Loucy (cell line): ENCODE measurements at regions not wholly inside any gene's neighbourhood (a gene's known extent, or its start where the extent isn't known, plus 50 kb on each side); places are given as distances from the start of the nearest gene placed in this dataset.

Experiments used
- H2AFZ ChIP-seq: fragments of 200-600 bp; sonication (generic); 2 replicates; pipeline ENCODE4 v1.6.0; 2016; ENCODE audit warnings: antibody characterized with exemption, mild to moderate bottlenecking, low read length, moderate library complexity
- H3F3A ChIP-seq: fragments of 200-600 bp; 2 replicates; pipeline ENCODE4 v1.6.0; 2016; ENCODE audit warnings: antibody characterized with exemption, low read depth, mild to moderate bottlenecking
- H3K27me3 ChIP-seq: fragments of 200-600 bp; sonication (generic); 2 replicates; pipeline ENCODE4 v1.6.1; 2014; ENCODE audit warnings: low read length, mild to moderate bottlenecking; ENCODE audit not compliant: insufficient read depth, poor library complexity, severe bottlenecking
- H3K36me3 ChIP-seq: fragments of 200-600 bp; sonication (generic); 2 replicates; pipeline ENCODE4 v1.6.1; 2016; ENCODE audit warnings: low read length; ENCODE audit not compliant: insufficient read depth
- H3K4me1 ChIP-seq: fragments of 200-600 bp; sonication (generic); 2 replicates; pipeline ENCODE4 v1.5.1; 2014; ENCODE audit warnings: low read length, mild to moderate bottlenecking; ENCODE audit not compliant: insufficient read depth, poor library complexity, severe bottlenecking
- H3K4me2 ChIP-seq: fragments of 200-600 bp; sonication (generic); 2 replicates; pipeline ENCODE4 v1.6.0; 2014; ENCODE audit warnings: antibody characterized with exemption, low read length, low read depth, mild to moderate bottlenecking; ENCODE audit not compliant: poor library complexity, severe bottlenecking
- H3K4me3 ChIP-seq: fragments of 200-600 bp; sonication (generic); 2 replicates; pipeline ENCODE4 v1.5.1; 2014; ENCODE audit warnings: low read length, mild to moderate bottlenecking, mixed read lengths; ENCODE audit not compliant: poor library complexity, severe bottlenecking
- H3K79me2 ChIP-seq: fragments of 200-600 bp; sonication (generic); 2 replicates; pipeline ENCODE4 v1.6.1; 2014; ENCODE audit warnings: low read length; ENCODE audit not compliant: insufficient read depth
- H3K9ac ChIP-seq: fragments of 200-600 bp; sonication (generic); 2 replicates; pipeline ENCODE4 v1.6.0; 2014; ENCODE audit warnings: mild to moderate bottlenecking, low read depth, low read length, moderate library complexity; ENCODE audit not compliant: poor library complexity, severe bottlenecking
- H3K9me2 ChIP-seq: fragments of 200-600 bp; sonication (generic); replicated peaks from 2 replicates; pipeline ENCODE4 v1.6.1; 2016; ENCODE audit warnings: low read depth, low read length, mixed read lengths
- H3K9me3 ChIP-seq: fragments of 200-600 bp; sonication (generic); 2 replicates; pipeline ENCODE4 v1.6.1; 2014; ENCODE audit warnings: mild to moderate bottlenecking, antibody characterized with exemption, low read length, low read depth; ENCODE audit not compliant: insufficient read depth
- H4K20me1 ChIP-seq: fragments of 200-600 bp; sonication (generic); 2 replicates; pipeline ENCODE4 v1.6.0; 2014; ENCODE audit warnings: antibody characterized with exemption, low read length, mild to moderate bottlenecking; ENCODE audit not compliant: insufficient read depth, poor library complexity, severe bottlenecking
- EZH2phosphoT487 ChIP-seq: fragments of 200-600 bp; IDR thresholded peaks from 2 replicates; pipeline ENCODE4 v1.6.1; 2018; ENCODE audit warnings: antibody characterized with exemption, mild to moderate bottlenecking, moderate library complexity, borderline replicate concordance
- TF ChIP-seq, protein P1 (sequence below): fragments of 200-600 bp; sonication (generic); conservative IDR thresholded peaks from 2 replicates; pipeline ENCODE4 v1.5.1; 2014; ENCODE audit warnings: mild to moderate bottlenecking, antibody characterized with exemption, low read length

DNA sequence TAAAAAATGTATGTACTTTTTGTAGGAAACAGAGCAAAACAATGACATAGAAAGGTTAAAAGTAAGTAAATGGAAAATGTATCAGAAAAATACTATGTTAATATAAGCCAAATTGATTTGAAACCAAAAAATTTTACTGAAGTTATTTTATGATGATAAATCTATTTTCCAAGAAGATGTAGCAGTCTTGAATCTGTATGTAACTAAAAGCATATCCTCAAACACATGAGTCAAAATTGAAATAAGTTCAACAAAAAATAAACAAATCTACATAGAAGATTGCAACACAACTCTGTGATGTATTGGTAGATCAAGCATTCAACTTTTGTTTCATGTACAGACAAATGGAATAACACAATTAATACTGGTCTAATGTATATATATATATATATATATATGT lies 450.0 kb downstream of the SPRY1 start:
- no peaks in the 10 kb centered on the region for H3K36me3 ChIP-seq
- no peak overlapping the region for H3K4me3 ChIP-seq
- no peaks in the 10 kb centered on the region for H3F3A ChIP-seq
- TF ChIP-seq, protein P1, sequence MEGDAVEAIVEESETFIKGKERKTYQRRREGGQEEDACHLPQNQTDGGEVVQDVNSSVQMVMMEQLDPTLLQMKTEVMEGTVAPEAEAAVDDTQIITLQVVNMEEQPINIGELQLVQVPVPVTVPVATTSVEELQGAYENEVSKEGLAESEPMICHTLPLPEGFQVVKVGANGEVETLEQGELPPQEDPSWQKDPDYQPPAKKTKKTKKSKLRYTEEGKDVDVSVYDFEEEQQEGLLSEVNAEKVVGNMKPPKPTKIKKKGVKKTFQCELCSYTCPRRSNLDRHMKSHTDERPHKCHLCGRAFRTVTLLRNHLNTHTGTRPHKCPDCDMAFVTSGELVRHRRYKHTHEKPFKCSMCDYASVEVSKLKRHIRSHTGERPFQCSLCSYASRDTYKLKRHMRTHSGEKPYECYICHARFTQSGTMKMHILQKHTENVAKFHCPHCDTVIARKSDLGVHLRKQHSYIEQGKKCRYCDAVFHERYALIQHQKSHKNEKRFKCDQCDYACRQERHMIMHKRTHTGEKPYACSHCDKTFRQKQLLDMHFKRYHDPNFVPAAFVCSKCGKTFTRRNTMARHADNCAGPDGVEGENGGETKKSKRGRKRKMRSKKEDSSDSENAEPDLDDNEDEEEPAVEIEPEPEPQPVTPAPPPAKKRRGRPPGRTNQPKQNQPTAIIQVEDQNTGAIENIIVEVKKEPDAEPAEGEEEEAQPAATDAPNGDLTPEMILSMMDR: no peak
- no peak for TF ChIP-seq EZH2phosphoT487
- H3K9me3 ChIP-seq: no peaks in the 10 kb centered on the region
- no peak overlapping the region for H3K9ac ChIP-seq
- H3K4me2 ChIP-seq: no peak overlapping the region
- no peaks in the 10 kb centered on the region for H3K4me1 ChIP-seq
- no peaks in the 10 kb centered on the region for H4K20me1 ChIP-seq
- H2AFZ ChIP-seq: no peak overlapping the region
- no peaks in the 10 kb centered on the region for H3K27me3 ChIP-seq
- no peaks in the 10 kb centered on the region for H3K79me2 ChIP-seq
- no peaks in the 10 kb centered on the region for H3K9me2 ChIP-seq

DNA sequence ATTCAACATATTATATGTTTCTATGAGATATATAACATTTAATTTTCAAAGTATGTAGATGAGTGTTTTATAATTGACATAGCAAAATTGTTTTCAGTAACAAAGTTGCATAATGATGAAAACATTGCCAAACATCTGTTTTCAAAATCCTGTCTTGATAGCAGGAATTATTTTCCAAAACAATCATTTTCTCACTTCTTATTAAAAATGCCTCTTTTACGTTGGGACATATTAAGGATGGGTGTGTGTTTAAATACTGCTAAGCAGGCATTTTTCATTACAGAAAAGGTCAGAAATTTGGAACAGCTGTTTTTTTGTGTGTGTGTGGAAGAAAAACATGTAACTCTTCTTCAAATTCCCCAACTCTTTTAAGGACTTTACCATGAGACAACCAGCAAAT lies 452.0 kb downstream of the SPRY1 start:
- Histone ChIP-seq H2AFZ (no peak overlapping the region), H3K27me3 (no peaks in the 10 kb centered on the region), H3F3A (no peaks in the 10 kb centered on the region), H3K4me1 (no peaks in the 10 kb centered on the region), H4K20me1 (no peaks in the 10 kb centered on the region), H3K36me3 (no peaks in the 10 kb centered on the region), H3K9me3 (no peaks in the 10 kb centered on the region), H3K79me2 (no peaks in the 10 kb centered on the region), H3K4me3 (no peak overlapping the region), H3K4me2 (no peak overlapping the region), H3K9ac (no peak overlapping the region), H3K9me2 (no peaks in the 10 kb centered on the region)
- TF ChIP-seq, protein P1: no peak
- TF ChIP-seq EZH2phosphoT487: no peak

DNA sequence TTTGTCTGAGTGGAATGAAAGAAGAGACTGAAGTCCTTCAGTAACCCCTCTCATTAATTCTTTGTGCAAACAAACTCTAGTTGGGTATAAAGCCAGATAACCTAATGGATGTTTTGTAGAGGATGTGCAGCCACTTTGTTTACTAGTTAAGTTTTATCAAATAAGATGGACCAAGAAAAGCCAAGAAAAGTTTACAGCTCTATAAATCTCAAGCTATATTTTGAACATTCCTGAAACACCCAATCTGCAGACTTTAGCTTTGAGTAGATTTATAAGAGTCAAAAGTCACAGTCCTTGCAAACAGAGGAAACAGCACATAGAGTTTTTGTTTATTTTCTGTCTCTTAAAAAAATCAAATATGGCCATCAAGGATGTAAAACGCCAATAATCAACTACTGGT lies 452.9 kb downstream of the SPRY1 start:
- Histone ChIP-seq H3K4me2 (no peak overlapping the region), H3K79me2 (no peaks in the 10 kb centered on the region), H3F3A (no peaks in the 10 kb centered on the region), H3K27me3 (no peaks in the 10 kb centered on the region), H3K9me3 (no peaks in the 10 kb centered on the region), H3K4me3 (no peak overlapping the region), H3K4me1 (no peaks in the 10 kb centered on the region), H3K9ac (no peak overlapping the region), H2AFZ (no peak overlapping the region), H3K36me3 (no peaks in the 10 kb centered on the region), H4K20me1 (no peaks in the 10 kb centered on the region), H3K9me2 (no peaks in the 10 kb centered on the region)
- TF ChIP-seq EZH2phosphoT487: no peak
- TF ChIP-seq, protein P1: no peak
